Activated T-helper 17 cell treated with anti-CD3 and anti-CD28 coated beads, Interleukin-2, amount 50 U/mL, for 72 hours (primary cell): ENCODE measurements at regions not wholly inside any gene's neighbourhood (a gene's known extent, or its start where the extent isn't known, plus 50 kb on each side); places are given as distances from the start of the nearest gene placed in this dataset.

Experiments
- ATAC-seq: fragments of 150-1000 bp; cut with Tn5 transposase; replicated peaks from 2 replicates; pipeline ENCODE4 v1.10.0; 2021; ENCODE audit warnings: mild to moderate bottlenecking, moderate library complexity
- H3K27ac Mint-ChIP-seq: one replicate; pipeline ENCODE4 v1.8.0; 2022; ENCODE audit warnings: mixed read lengths
- H3K27me3 Mint-ChIP-seq: one replicate; pipeline ENCODE4 v1.8.0; 2022; ENCODE audit warnings: mixed read lengths
- H3K36me3 Mint-ChIP-seq: one replicate; pipeline ENCODE4 v1.8.0; 2022; ENCODE audit warnings: low read depth, mild to moderate bottlenecking, mixed read lengths
- H3K4me1 Mint-ChIP-seq: one replicate; pipeline ENCODE4 v1.8.0; 2022; ENCODE audit warnings: mixed read lengths
- H3K4me3 Mint-ChIP-seq: one replicate; pipeline ENCODE4 v1.8.0; 2022; ENCODE audit warnings: mild to moderate bottlenecking, mixed read lengths
- H3K9me3 Mint-ChIP-seq: one replicate; pipeline ENCODE4 v1.8.0; 2022; ENCODE audit warnings: mixed read lengths

- peaks cover 7% of the 10 kb centered on the region for H3K27me3 Mint-ChIP-seq
- no peaks in the 10 kb centered on the region for H3K4me1 Mint-ChIP-seq
- ATAC-seq = no peak
- H3K9me3 Mint-ChIP-seq = no peaks in the 10 kb centered on the region
- no peaks in the 10 kb centered on the region for H3K36me3 Mint-ChIP-seq
- H3K4me3 Mint-ChIP-seq = no peak overlapping the region
- H3K27ac Mint-ChIP-seq = no peak overlapping the region
These were observed 58.6 kb upstream of the SLC38A4 start for GRCh38 chr12:46884362-46884761.

GRCh38 chr12:46886541-46887041 is 60.8 kb upstream of the SLC38A4 start:
- no peaks in the 10 kb centered on the region for H3K9me3 Mint-ChIP-seq
- no peak for ATAC-seq
- H3K27me3 Mint-ChIP-seq = peaks cover 7% of the 10 kb centered on the region
- H3K36me3 Mint-ChIP-seq = no peaks in the 10 kb centered on the region
- no peak overlapping the region for H3K4me3 Mint-ChIP-seq
- no peak overlapping the region for H3K27ac Mint-ChIP-seq
- H3K4me1 Mint-ChIP-seq = no peaks in the 10 kb centered on the region

- no peak for ATAC-seq
These were observed 62.1 kb upstream of the SLC38A4 start for GRCh38 chr12:46887870-46888269.

GRCh38 chr12:46888568-46888967 is 62.8 kb upstream of the SLC38A4 start:
- no peaks in the 10 kb centered on the region for H3K4me1 Mint-ChIP-seq

More at GRCh38 chr12:46887870-46888269, 62.1 kb upstream of the SLC38A4 start:
- Mint-ChIP-seq H3K9me3 (no peaks in the 10 kb centered on the region), H3K36me3 (no peaks in the 10 kb centered on the region), H3K4me1 (no peaks in the 10 kb centered on the region), H3K27me3 (peaks cover 12% of the 10 kb centered on the region), H3K4me3 (no peak overlapping the region), H3K27ac (no peak overlapping the region)

GRCh38 chr12:46891306-46891705 is 65.5 kb upstream of the SLC38A4 start:
- Mint-ChIP-seq H3K4me1 (no peaks in the 10 kb centered on the region), H3K36me3 (no peaks in the 10 kb centered on the region), H3K9me3 (no peaks in the 10 kb centered on the region), H3K27ac (no peak overlapping the region), H3K27me3 (peaks cover 13% of the 10 kb centered on the region), H3K4me3 (no peak overlapping the region)
- no peak for ATAC-seq

More at GRCh38 chr12:46888568-46888967, 62.8 kb upstream of the SLC38A4 start:
- Mint-ChIP-seq H3K27ac (no peak overlapping the region), H3K9me3 (no peaks in the 10 kb centered on the region), H3K27me3 (peaks cover 13% of the 10 kb centered on the region), H3K4me3 (no peak overlapping the region), H3K36me3 (no peaks in the 10 kb centered on the region)
- no peak for ATAC-seq

- no peak overlapping the region for H3K27ac Mint-ChIP-seq
- ATAC-seq = no peak
- no peaks in the 10 kb centered on the region for H3K36me3 Mint-ChIP-seq
- H3K4me3 Mint-ChIP-seq = no peak overlapping the region
- peaks cover 13% of the 10 kb centered on the region for H3K27me3 Mint-ChIP-seq
- no peaks in the 10 kb centered on the region for H3K4me1 Mint-ChIP-seq
- H3K9me3 Mint-ChIP-seq = no peaks in the 10 kb centered on the region
These were observed 66.4 kb upstream of the SLC38A4 start for GRCh38 chr12:46892034-46892705.

GRCh38 chr12:46892887-46893286 is 67.1 kb upstream of the SLC38A4 start:
- Mint-ChIP-seq H3K36me3 (no peaks in the 10 kb centered on the region), H3K27me3 (peaks cover 13% of the 10 kb centered on the region), H3K9me3 (no peaks in the 10 kb centered on the region), H3K4me3 (no peak overlapping the region), H3K4me1 (peaks cover 3% of the 10 kb centered on the region), H3K27ac (no peak overlapping the region)
- no peak for ATAC-seq

- Mint-ChIP-seq H3K4me1 (peaks cover 5% of the 10 kb centered on the region), H3K4me3 (no peak overlapping the region), H3K36me3 (no peaks in the 10 kb centered on the region), H3K27ac (no peak overlapping the region), H3K9me3 (no peaks in the 10 kb centered on the region), H3K27me3 (peaks cover 13% of the 10 kb centered on the region)
- no peak for ATAC-seq
These were observed 67.6 kb upstream of the SLC38A4 start for GRCh38 chr12:46893434-46893833.

- no peak for ATAC-seq
- no peaks in the 10 kb centered on the region for H3K9me3 Mint-ChIP-seq
- H3K36me3 Mint-ChIP-seq = no peaks in the 10 kb centered on the region
- peaks cover 9% of the 10 kb centered on the region for H3K4me1 Mint-ChIP-seq
- no peak overlapping the region for H3K4me3 Mint-ChIP-seq
- H3K27ac Mint-ChIP-seq = no peak overlapping the region
- H3K27me3 Mint-ChIP-seq = peaks cover 18% of the 10 kb centered on the region
These were observed 69.9 kb upstream of the SLC38A4 start for GRCh38 chr12:46895726-46896125.

- no peak for ATAC-seq
- peaks cover 15% of the 10 kb centered on the region for H3K27me3 Mint-ChIP-seq
- no peaks in the 10 kb centered on the region for H3K9me3 Mint-ChIP-seq
- peaks cover 9% of the 10 kb centered on the region for H3K4me1 Mint-ChIP-seq
- no peak overlapping the region for H3K4me3 Mint-ChIP-seq
- no peak overlapping the region for H3K27ac Mint-ChIP-seq
- H3K36me3 Mint-ChIP-seq = no peaks in the 10 kb centered on the region
These were observed 70.9 kb upstream of the SLC38A4 start for GRCh38 chr12:46896680-46897079.

- no peak overlapping the region for H3K4me3 Mint-ChIP-seq
- peaks cover 9% of the 10 kb centered on the region for H3K4me1 Mint-ChIP-seq
- H3K36me3 Mint-ChIP-seq = no peaks in the 10 kb centered on the region
- H3K27ac Mint-ChIP-seq = no peak overlapping the region
- H3K9me3 Mint-ChIP-seq = no peaks in the 10 kb centered on the region
- H3K27me3 Mint-ChIP-seq = peaks cover 8% of the 10 kb centered on the region
- ATAC-seq = no peak
These were observed 72.5 kb upstream of the SLC38A4 start for GRCh38 chr12:46898152-46898931.

- Mint-ChIP-seq H3K4me3 (no peak overlapping the region), H3K36me3 (no peaks in the 10 kb centered on the region), H3K27ac (no peak overlapping the region), H3K9me3 (no peaks in the 10 kb centered on the region), H3K27me3 (peaks cover 8% of the 10 kb centered on the region), H3K4me1 (peaks cover 9% of the 10 kb centered on the region)
- ATAC-seq = no peak
These were observed 73.2 kb upstream of the SLC38A4 start for GRCh38 chr12:46898989-46899388.

GRCh38 chr12:46900734-46901463 is 75.1 kb upstream of the SLC38A4 start:
- Mint-ChIP-seq H3K4me1 (peaks cover 9% of the 10 kb centered on the region), H3K27ac (no peak overlapping the region), H3K36me3 (no peaks in the 10 kb centered on the region), H3K9me3 (no peaks in the 10 kb centered on the region), H3K27me3 (peaks cover 13% of the 10 kb centered on the region), H3K4me3 (no peak overlapping the region)
- no peak for ATAC-seq

- Mint-ChIP-seq H3K27me3 (peaks cover 13% of the 10 kb centered on the region), H3K27ac (no peak overlapping the region), H3K4me1 (peaks cover 9% of the 10 kb centered on the region), H3K36me3 (no peaks in the 10 kb centered on the region), H3K9me3 (no peaks in the 10 kb centered on the region), H3K4me3 (no peak overlapping the region)
- no peak for ATAC-seq
These were observed 75.8 kb upstream of the SLC38A4 start for GRCh38 chr12:46901464-46902205.
